ENCODE measurements at regions not wholly inside any gene's neighbourhood (a gene's known extent, or its start where the extent isn't known, plus 50 kb on each side); places are given as distances from the start of the nearest gene placed in this dataset.
"Not testable (repeated sequence)": the region's sequence is repeated elsewhere in the genome, so short reads cannot be mapped to it uniquely, and the experiment has no call there.

DNA sequence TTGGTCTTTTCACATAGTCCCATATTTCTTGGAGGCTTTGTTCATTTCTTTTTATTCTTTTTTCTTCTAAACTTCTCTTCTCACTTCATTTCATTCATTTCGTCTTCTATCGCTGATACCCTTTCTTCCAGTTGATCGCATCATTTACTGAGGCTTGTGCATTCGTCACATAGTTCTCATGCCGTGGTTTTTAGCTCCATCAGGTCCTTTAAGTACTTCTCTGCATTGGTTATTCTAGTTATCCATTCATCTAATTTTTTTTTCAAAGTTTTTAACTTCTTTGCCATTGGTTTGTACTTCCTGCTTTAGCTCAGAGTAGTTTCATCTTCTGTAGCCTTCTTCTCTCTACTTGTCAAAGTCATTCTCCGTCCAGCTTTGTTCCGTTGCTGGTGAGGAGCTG lies 67.0 kb upstream of the PAM start:
- not testable (repeated sequence) for TF ChIP-seq POLR2A, CTCF (IDR thresholded peaks at IDR 0.05)
